ENCODE measurements at regions not wholly inside any gene's neighbourhood (a gene's known extent, or its start where the extent isn't known, plus 50 kb on each side); places are given as distances from the start of the nearest gene placed in this dataset.

- Histone ChIP-seq H4K8ac (ENCODE audit: extremely low read depth, insufficient read depth, low read length) (no peak overlapping the region), H3K9me3 (ENCODE audit: insufficient read depth in 2 of 2, low read depth in 1 of 2, low read length in 1 of 2) (peaks cover 0 to 3% of the 10 kb centered on the region in 2 experiments; a peak in 1 of 4 replicates)
Measured at GRCh38 chr7:69199041-69199440, 399.2 kb upstream of the AUTS2 start.

More at GRCh38 chr7:69199041-69199440, 399.2 kb upstream of the AUTS2 start:
- Histone ChIP-seq H3K4ac (replicated peaks; ENCODE audit: insufficient read length, low read depth, low read length) (no peak overlapping the region), H2AK5ac (ENCODE audit: low read depth, low read length) (no peak overlapping the region), H3K36me3 (ENCODE audit: control insufficient read depth in 2 of 4, insufficient read depth in 4 of 4, low read length in 3 of 4) (no peaks in the 10 kb centered on the region), H2BK15ac (ENCODE audit: low read length) (no peak overlapping the region), H3K27ac (ENCODE audit: low read depth, low read length) (no peak overlapping the region), H3K56ac (replicated peaks; ENCODE audit: insufficient read length, low read depth, low read length) (no peak overlapping the region), H3K79me2 (ENCODE audit: control insufficient read depth in 1 of 2, insufficient read depth in 2 of 2, low read length in 2 of 2) (no peaks in the 10 kb centered on the region), H4K20me1 (replicated peaks in 1 of 2; ENCODE audit: control insufficient read depth in 1 of 2, insufficient read depth in 2 of 2, low read length in 2 of 2) (no peaks in the 10 kb centered on the region), H3K18ac (ENCODE audit: extremely low read depth, low read length) (no peak overlapping the region), H3K27me3 (replicated peaks in 1 of 4; ENCODE audit: control insufficient read depth in 3 of 4, extremely low read depth in 1 of 4, insufficient read depth in 3 of 4, low read length in 3 of 4) (no peaks in the 10 kb centered on the region), H2BK5ac (ENCODE audit: low read depth, low read length) (no peak overlapping the region), H3K79me1 (ENCODE audit: low read depth, low read length) (no peaks in the 10 kb centered on the region), H3K4me1 (replicated peaks in 1 of 4; ENCODE audit: control insufficient read depth in 3 of 4, insufficient read depth in 4 of 4, low read length in 3 of 4) (no peaks in the 10 kb centered on the region), H2BK20ac (ENCODE audit: low read length) (no peak overlapping the region), H3K23me2 (ENCODE audit: low read depth, low read length) (no peaks in the 10 kb centered on the region), H3K23ac (ENCODE audit: insufficient read length) (no peak overlapping the region), H3K4me3 (ENCODE audit: extremely low read depth in 1 of 4, insufficient read depth in 2 of 4, low read depth in 3 of 4, low read length in 4 of 4) (no peak overlapping the region), H2AFZ (ENCODE audit: low read length) (no peak overlapping the region), H4K91ac (replicated peaks; ENCODE audit: insufficient read length, low read length) (no peak overlapping the region), H3K14ac (ENCODE audit: insufficient read length) (no peak overlapping the region), H2BK120ac (replicated peaks; ENCODE audit: low read depth, low read length) (no peak overlapping the region), H2BK12ac (ENCODE audit: low read depth, low read length) (no peak overlapping the region), H4K5ac (ENCODE audit: insufficient read length, low read depth, low read length) (no peak overlapping the region), H3K4me2 (ENCODE audit: insufficient read depth in 1 of 2, low read depth in 2 of 2, low read length in 2 of 2) (no peak overlapping the region), H3K9ac (replicated peaks in 1 of 4; ENCODE audit: extremely low read depth in 1 of 4, low read depth in 3 of 4, low read length in 3 of 4) (no peak overlapping the region)
- FAIRE-seq = no peak
- ChIA-PET CTCF (ENCODE audit: partially characterized antibody) (no interaction called here), POLR2A (ENCODE audit: partially characterized antibody) (no interaction called here)
- WGBS, 2 experiments (ENCODE audit: extremely low coverage in 1 of 2, insufficient coverage in 1 of 2, insufficient read length in 1 of 2, insufficient replicate concordance in 2 of 2, low coverage in 1 of 2, low lambda C conversion rate in 2 of 2, missing lambda C conversion rate in 1 of 2) = 93% methylated on average over 5 of the region's 5 CpGs; no CpG with 5 or more reads in 1 of the 2 experiments
- DNase-seq (ENCODE audit: low read depth in 1 of 2, low spot score in 2 of 2) = no peak
- TF ChIP-seq SAP30 (IDR thresholded peaks at IDR 0.05; ENCODE audit: insufficient read depth, insufficient replicate concordance, low read length) = no peak
- TF ChIP-seq SP1 (IDR thresholded peaks at IDR 0.05; ENCODE audit: low read depth, low read length) = no peak

All from H1 (cell line).